ENCODE measurements at regions not wholly inside any gene's neighbourhood (a gene's known extent, or its start where the extent isn't known, plus 50 kb on each side); places are given as distances from the start of the nearest gene placed in this dataset.
A peak's percentile ranks its signal among the peaks of the same experiment; 100 is the strongest.

DNA sequence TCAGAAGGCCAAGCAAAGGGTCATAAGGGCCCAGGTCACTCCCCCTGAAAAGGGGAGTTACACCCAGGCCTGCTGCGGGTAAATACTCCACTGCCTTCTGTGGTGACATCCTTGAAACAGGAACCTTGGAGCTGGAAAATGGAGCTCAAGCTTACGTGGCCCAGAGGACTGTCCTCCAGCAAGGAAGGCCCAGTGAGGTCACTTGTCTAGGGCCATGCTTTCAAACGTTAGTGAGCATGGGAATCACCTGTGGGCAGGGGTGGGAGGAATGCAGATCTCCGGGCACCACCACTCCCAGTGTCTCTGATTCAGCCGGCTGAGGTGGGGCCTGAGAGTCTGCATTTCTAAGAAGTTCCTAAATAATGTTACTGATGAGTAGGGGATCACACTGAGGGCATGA, 140.5 kb upstream of the CCND2 start:
- no peak for DNase-seq

DNA sequence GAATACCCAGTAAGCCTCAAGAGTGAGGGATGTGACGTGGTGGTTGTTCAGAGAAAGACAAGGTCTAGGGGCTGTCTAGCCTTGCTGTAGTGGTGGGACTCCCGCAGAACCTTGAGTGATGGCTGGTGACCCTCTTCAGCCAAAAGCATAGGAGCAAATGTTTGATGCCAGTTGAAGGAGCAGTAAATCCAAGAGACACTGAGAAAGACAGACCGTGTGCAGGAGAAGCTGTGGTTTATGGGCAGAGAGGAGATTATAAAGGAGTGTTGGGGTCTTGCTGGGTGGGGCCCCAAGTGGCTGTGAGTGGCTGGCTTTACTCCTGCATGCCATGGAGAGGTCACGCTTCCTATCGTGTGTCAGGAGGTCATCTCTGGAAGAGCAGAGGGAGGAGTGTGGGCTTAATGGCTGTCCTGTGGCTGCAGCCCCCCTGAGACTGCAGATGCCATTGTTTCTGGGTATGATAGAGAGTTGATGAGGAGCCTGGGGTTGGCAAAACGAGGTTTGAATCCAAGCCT, 152.0 kb upstream of the CCND2 start:
- no peak for DNase-seq

DNA sequence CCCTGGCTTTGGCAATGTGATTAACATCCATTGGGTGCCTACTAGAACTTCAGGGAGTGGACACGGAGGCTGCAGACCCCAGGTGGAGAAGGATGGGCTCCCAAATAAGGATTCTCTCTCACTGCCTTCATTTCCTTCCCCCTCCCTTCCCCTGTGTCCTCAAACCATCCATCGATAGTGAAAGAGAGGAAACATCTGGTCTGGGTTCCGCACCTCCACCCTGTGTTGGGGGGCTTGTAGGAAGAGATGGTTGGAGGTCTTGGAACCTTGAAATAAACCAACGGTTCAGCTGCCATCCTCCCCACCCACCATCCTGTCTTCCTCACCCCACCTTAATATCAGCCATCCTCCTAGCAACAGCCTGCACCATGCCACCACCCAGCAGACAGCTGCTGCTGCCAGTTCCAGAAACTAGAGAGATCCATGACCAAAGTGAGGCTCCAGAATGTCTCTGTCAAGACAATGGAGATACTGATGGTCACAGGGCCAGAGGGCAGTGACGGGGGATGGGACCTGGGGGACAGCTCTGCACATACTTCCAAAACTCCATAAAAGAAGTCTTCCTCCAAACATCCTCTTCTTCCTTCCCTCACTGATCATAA, 153.1 kb upstream of the CCND2 start:
- DNase-seq = peak; percentile 38

DNA sequence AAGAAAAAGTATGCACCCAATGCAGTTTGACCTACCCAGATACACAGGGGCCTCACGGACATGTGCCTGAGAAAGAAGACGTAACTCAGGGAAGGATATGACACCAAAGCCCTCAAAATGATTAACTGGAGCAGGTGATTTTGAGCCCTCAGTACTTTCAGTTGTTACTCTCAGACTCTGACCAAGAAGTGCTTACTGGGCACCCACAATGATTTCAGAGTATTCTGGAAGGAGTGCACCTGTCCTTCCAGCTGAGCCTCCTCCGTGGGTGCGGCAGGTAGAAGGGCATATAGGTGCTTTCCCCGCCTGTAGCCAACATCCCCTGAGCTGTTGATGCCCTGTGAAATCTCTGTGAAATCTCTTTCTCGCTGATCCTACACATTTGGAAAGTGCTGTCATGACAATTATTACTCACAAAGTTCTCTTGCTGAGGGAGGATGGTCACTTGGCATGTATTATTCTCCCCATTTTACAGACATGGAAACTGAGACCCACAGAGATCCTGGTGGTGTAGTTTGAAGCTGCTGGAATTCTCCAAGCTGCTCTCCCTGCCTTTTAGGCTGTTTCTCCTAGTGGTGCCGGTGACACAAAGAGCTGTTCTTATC, 154.3 kb upstream of the CCND2 start:
- DNase-seq = no peak

DNA sequence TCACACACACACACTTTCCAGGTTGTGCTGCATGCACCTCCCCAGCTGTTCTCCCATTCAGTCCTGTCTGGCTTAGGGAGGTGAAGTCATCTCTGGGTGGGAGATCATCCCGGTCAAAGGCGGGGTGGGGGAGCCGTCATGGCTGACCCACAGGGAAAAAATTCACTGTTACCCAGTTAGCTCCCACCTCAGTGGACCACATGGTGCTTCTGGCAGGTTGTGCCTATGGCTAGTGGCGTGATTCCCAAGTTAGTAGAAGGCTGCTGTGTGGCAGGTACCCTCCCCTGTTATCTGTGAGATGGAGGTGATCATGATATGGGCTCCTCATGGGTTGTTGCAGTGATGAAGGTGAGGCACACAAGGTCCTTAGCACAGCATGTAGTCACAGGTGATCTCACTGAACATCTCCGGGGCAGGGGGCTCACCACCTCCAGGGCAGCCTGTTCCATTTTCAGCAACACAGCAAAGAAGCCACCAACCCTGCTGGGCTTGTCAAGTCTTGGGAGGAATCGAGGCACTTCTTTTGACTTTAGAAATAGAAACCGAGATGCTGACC, 154.9 kb upstream of the CCND2 start:
- no peak for DNase-seq

DNA sequence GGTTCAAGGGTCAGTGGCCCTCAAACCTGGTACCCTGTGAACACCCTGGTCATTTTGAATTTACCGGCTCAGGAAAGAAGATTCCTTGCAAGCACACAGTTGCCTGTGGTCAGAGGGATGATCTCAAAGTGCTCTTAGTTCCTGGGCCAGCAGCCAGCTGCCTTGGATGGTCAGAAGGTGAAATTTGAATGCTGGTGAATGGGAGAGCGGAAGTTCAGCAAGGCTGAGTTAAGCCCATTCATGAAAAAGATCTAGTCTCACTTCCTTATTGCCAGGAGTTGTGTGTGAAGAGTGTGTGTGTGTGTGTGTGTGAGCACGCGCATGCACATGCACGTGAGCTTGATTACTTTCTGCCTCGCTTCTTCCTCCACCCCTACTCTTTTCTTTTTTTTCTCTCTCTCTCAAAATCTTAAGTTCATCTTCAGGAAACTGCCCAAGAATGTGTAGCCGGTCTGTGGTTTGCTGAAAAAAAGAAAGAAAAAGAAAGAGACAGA, 155.5 kb upstream of the CCND2 start:
- DNase-seq = peak; percentile 75

DNA sequence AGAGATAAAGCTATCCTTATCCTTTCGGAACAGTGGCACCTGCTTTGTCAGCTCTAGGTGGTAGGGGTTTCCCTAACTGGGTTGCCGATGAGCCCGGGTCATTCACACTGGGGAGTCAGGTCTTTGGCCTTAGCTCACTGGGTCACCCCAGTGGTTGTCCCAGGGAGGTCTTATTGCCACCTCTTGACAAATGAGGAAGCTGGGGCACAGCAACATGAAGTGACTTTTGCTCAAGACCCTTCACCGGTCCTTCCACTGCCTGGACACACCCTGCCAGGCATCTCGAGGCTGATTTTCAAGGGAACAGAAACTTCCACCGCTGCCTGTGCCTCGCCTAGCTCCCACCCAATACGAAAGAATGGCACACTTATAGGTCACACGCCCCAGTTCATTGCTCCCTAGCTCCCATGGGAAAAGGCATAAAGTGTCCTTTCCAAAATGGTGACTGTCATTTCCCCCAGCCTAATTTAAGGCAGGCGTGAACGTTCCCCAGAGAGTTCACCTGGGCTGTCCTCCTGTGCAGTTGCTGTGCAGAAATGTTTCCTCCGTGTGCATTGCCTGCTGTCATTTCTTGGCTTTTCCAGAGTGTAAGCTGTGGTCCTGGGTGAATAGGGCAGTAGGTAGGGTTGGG, 156.1 kb upstream of the CCND2 start:
- DNase-seq = no peak

DNA sequence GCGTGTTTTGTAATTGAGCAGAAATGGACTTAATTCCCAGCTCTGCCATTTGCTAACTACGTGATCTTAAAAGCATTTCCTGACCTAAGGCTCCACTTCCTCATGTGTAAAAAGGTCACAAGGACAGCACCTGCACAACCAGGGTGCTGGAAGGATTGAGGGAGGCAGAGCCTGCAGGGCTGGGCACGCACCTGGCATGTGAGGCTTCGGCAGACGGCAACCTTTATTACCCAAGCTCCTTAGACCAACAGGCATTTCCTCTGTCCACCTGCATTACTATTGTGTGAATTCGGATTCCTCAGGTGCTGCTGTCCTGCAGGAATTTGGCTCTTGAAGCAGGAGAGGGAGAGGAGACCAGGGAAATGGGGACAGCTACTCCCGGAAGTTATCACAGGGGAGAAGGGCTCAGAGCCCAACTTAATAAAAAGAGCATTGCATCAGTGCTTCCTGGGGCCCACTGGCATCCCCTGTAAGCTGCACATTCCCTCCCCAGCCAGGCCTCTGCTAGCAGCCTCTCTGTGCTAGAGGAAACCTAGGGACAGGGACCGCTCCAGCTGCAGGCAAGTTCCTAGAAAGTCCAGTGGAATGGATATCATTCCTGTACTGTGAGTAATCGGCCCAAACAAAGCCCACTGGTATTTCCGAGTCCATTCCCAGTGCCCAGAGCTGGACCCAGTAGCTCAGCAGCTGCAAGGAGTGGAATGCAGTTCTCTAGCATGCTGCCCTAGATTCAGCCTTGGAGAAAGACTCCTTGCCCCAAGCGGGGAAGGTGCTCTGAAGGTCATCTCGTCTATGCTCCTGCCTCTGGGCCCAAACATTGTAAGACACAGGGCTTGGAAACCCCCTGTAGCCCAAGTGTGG, 157.1 kb upstream of the CCND2 start:
- DNase-seq = no peak

DNA sequence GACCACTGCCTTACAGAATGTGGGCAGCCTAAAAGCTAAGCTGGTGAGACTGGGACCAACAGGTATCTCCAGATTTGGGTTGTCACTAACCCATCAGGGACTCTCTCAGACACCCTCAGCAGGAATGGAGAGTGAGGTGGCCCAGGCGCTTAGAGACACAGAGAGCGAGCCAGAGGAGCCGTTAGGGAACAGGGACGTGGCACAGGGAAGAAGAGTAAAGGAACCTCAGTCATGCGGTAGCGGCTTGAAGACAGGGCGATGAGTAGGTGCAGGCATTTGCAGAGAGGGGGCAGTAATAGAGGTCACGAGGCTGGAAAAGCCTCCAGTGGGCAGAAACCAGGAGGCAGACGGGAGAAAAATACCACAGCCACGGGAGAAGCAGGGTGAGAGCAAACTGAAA, 158.0 kb upstream of the CCND2 start:
- DNase-seq = no peak

DNA sequence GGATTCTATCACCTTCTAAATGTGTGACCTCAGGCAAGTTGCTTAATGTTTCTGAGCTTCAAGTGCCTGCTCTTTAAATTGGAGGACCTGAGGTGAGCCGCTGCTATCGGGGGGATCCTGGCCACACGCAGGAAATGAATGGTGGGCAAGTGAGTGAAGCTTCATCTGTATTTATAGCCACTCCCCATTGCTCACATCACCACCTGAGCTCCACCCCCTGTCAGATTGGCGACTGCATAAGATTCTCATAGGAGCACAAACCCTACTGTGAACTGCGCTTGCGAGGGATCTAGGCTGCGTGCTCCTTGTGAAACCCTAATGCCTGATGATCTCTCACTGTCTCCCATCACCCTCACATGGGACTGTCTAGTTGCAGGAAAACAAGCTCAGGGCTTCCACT, 158.6 kb upstream of the CCND2 start:
- DNase-seq = no peak

DNA sequence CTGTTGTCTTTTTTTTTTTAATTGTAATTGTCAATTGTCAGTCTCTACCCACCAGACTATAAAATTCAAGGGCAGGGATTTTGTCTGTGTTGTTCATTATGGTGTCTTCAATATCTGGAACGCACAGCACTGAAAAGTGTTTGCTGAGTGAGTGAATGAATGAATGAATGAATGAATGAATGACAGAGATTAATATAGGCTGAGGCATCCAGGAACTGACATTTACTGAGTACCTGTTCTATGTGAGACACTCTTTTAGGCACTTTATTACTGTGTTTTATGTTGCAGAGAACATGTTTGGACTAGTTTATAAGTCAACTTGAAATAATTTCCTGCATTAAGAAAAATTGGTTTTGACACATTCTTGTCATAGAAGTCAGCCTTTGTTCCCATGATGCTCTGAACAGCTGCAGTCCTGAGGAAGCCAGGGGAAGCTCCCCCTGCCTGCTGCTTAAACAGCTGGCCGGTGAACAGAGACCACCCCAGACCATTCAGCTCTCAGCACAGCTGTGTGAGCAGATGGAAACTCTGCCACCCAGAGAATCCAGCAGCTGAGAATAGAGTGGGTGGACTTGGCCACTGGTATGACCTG, 160.7 kb upstream of the CCND2 start:
- DNase-seq = no peak

DNA sequence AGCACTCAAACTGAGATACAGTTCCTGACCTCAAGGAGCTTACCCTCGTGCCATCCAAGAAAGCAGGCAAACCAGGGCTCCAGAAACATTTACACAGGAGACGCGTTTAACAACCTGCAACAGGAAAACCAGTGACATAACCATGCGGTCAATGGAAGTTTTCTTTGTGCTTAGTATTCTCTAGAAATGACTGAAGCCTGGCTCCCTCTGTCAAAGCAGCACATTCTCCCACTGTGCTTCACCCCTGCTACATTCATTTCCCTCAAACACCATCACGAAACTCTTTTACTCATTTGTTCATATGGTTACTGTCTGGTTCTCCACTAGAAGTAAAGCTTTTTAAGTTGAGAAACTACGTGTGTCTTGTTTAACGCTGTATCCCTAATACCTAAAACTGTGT, 161.3 kb upstream of the CCND2 start:
- no peak for DNase-seq

DNA sequence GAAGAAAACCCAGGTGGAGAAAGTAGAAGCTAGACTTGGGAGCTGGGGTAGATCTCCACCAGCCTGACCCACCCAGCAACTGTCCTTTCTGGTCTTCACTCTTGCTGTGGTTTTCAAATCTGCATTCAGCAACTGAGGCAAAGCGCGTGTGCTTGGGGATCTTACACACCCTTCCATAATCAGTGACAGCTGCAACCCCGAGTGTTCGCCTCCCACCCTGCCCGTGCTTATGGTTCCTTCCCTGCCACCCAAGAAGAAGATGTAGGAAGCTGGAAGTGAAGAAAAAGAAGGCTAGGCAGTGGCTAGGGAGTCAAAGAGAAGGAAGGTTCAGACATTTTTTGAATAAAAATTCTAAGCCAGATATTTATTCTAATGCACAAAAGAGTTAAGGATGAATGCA, 162.6 kb upstream of the CCND2 start:
- no peak for DNase-seq

DNA sequence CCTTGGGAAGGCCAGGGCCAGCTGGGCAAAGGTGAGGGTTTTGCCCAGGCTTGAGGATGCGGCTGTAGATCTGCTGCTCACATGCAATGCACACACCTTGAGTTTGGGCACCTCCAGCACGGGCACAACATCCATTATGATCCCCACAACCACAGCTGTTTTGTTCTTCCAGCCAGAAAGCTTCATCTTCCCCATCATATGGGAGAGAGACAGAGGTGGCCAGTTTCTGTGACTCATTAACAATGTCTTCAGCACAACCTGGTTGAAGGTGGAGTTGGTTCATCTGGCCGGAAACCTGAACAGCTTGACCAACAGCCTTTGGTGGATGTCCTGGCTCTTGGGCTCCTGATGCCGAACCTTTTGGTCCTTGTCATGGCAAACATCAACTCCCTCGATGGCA, 163.7 kb upstream of the CCND2 start:
- DNase-seq = no peak

DNA sequence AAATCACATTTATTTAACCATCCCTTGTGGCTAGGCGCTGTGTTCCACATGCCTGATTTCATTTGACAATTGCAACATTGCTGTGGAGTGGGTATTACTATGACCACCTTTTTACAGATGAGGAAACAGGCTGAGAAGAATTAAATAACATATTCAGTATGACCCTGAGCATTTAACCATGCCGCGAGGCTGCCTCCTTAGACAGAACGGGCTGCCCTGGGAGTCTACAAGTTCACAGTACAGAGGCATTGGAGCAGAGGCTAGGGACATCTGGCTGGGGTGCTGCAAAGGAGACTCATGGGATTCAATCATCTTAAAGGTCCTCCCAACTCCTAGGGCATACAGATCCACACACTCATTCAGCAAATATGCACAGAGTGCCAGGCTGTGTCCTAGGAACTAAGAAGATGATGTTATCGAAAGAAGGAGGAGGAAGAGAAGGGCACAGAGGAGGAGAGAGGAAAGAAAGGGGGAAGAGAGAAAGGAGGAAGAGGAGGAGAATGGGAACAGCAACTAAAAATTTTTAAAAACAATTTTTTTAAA, 164.7 kb upstream of the CCND2 start:
- DNase-seq = no peak

DNA sequence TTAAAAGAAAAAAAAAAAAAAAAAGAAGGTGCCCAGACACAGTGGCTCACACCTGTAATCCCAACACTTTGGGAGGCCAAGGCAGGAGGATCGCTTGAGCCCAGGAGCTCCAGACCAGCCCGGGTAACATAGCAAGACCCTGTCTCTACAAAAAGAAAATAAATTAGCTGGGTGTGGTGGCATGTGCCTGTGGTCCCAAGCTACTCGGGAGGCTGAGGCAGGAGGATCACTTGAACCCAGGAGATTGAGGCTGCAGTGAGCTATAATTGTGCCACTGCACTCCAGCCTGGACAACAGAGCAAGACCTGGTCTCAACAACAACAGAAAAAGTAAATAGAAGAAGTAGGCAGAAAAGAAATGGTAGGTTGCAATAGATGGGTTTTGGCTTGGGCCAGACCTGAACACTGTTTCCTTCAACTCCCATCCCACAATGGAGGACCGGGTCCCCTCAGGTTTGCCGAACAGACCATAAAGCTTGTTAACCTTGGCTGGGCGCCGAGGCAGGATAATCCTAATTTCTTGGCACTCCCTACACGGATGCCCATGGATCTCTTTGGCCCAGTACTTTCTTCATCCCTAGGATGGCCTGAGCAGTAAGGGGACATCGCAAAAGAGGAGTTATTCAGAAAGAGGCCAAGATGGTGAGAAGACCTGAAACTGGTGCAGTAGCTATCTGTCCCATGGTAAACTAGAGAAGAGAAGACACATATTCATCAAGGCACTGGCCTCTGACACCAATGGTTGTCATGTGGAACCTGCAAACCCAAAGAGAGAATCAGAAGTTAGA, 165.5 kb upstream of the CCND2 start:
- DNase-seq = no peak

DNA sequence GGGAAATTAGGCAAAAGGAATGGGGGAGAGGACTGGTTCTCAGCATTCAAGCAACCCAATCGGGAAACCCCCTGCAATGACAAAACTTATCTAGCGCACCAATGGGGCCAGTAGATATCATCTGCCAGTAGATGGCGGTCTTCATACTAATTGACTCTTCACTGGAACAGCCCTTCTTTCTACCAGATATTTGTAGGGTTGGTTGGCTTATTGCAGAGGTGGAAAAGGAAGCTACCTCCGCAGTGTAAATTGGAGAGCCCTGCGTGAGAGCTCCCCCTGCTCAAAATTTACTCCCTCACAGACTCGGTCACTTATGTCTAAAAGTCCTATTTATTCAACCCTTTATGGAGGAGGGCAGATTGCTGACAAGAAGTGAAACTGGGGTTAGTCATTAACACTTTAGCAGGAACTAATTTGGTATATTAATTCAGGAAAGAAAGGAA, 166.1 kb upstream of the CCND2 start:
- DNase-seq = peak; percentile 94

DNA sequence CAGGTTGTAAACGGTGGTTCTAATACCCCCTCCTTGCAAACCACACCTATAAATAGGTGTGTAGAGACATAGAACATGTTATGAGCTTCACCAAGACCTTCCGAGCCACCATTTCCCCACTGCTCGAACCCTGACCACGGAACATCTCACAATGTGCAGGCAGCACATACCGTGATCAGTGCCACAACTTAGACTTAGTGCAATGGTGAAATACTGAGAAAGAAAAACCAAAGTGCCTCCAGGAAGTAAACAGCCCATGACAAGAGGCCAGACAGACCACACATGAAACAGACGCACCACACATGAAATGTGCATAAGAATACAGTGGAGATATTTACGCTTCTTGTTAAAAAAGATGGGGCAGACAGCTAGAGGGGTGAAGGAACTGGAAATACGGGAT, 166.9 kb upstream of the CCND2 start:
- no peak for DNase-seq

DNA sequence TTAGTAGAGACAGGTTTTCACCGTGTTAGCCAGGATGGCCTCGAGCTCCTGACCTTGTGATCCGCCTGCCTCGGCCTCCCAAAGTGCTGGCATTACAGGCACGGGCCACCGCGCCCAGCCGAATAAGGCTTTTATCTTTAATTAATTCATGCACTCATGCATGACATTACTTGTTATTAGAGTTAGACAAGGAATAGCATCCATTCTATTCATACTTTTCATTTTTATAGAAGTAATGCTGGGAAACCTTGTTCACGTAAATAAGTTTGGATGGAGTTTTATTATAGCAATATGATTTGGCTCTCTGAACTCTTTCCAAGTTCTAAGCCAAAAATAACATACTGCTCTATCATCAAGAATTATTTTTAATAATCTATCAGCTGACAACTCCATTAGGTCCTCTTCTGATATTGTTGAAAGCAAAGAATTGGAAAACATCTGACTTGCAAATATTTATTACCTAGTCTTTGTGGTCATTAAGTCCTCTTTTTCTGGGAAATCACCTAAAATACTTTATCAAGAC, 168.8 kb upstream of the CCND2 start:
- no peak for DNase-seq

DNA sequence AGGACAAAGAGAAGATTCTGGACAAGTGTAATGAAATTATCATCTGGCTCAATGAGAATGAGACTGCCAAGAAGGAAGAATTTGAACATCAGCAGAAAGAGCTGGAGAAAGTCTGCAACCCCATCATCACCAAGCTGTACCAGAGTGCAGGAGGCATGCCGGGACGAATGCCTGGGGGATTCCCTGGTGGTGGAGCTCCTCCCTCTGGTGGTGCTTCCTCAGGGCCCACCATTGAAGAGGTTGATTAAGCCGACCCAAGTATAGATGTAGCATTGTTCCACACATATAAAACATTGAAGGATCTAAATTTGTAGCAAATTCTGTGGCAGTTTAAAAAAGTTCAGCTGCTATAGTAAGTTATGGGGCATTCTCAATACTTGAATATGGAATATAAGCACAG, 174.3 kb upstream of the CCND2 start:
- DNase-seq = peak; percentile 40
